GM18858 (cell line): ENCODE measurements at regions not wholly inside any gene's neighbourhood (a gene's known extent, or its start where the extent isn't known, plus 50 kb on each side); places are given as distances from the start of the nearest gene placed in this dataset.

Experiments
- ATAC-seq: cut with Tn5 transposase; IDR thresholded peaks from one replicate; pipeline ENCODE4 v1.9.1; 2021; ENCODE audit not compliant: unreplicated experiment

GRCh38 chr9:80326105-80326504 lies 754.3 kb downstream of the TLE4 start:
- ATAC-seq, result no peak

GRCh38 chr9:80320916-80321315 lies 749.2 kb downstream of the TLE4 start:
- ATAC-seq, result no peak

- ATAC-seq, result no peak
Measured at GRCh38 chr9:80320480-80320879, 748.7 kb downstream of the TLE4 start.

- ATAC-seq, result no peak
Measured at GRCh38 chr9:80305136-80305535, 733.4 kb downstream of the TLE4 start.

GRCh38 chr9:80294955-80295354 lies 723.2 kb downstream of the TLE4 start:
- ATAC-seq, result no peak

- no peak for ATAC-seq
Measured at GRCh38 chr9:80294318-80294717, 722.6 kb downstream of the TLE4 start.

- ATAC-seq, result no peak
Measured at GRCh38 chr9:80292231-80292630, 720.5 kb downstream of the TLE4 start.

- no peak for ATAC-seq
Measured at GRCh38 chr9:80285326-80285725, 713.6 kb downstream of the TLE4 start.

- ATAC-seq, result no peak
Measured at GRCh38 chr9:80282766-80283165, 711.0 kb downstream of the TLE4 start.

GRCh38 chr9:80259079-80259478 lies 687.3 kb downstream of the TLE4 start:
- no peak for ATAC-seq

- no peak for ATAC-seq
Measured at GRCh38 chr9:80251778-80252177, 680.0 kb downstream of the TLE4 start.

GRCh38 chr9:80242022-80242421 lies 670.3 kb downstream of the TLE4 start:
- no peak for ATAC-seq

- no peak for ATAC-seq
Measured at GRCh38 chr9:80235752-80236151, 664.0 kb downstream of the TLE4 start.

GRCh38 chr9:80233906-80234305 lies 662.1 kb downstream of the TLE4 start:
- ATAC-seq, result no peak

GRCh38 chr9:80233102-80233843 lies 661.5 kb downstream of the TLE4 start:
- no peak for ATAC-seq

- ATAC-seq, result no peak
Measured at GRCh38 chr9:80231318-80232236, 659.8 kb downstream of the TLE4 start.

GRCh38 chr9:80223897-80224296 lies 652.1 kb downstream of the TLE4 start:
- ATAC-seq, result no peak

GRCh38 chr9:80222466-80223169 lies 650.9 kb downstream of the TLE4 start:
- no peak for ATAC-seq

- ATAC-seq, result no peak
Measured at GRCh38 chr9:80218328-80218727, 646.6 kb downstream of the TLE4 start.

GRCh38 chr9:80213613-80214012 lies 641.8 kb downstream of the TLE4 start:
- no peak for ATAC-seq

- no peak for ATAC-seq
Measured at GRCh38 chr9:80208696-80209095, 636.9 kb downstream of the TLE4 start.

GRCh38 chr9:80204054-80204453 lies 632.3 kb downstream of the TLE4 start:
- no peak for ATAC-seq
